Transverse colon (tissue), 3 donors: ENCODE measurements at regions not wholly inside any gene's neighbourhood (a gene's known extent, or its start where the extent isn't known, plus 50 kb on each side); places are given as distances from the start of the nearest gene placed in this dataset.

Experiments
- CTCF ChIP-seq, 5 experiments: fragments of 200-600 bp in 3 of 5; fragments of 450-650 bp in 2 of 5; sonication (generic) in 3 of 5; IDR thresholded peaks; 1 replicate in 2 of 5; 2 replicates in 3 of 5; pipeline ENCODE4 v1.5.1; 2016 to 2017; ENCODE audit warnings: antibody characterized with exemption in 5 of 5, inconsistent platforms in 3 of 5, mild to moderate bottlenecking in 2 of 5, moderate library complexity in 1 of 5
- EP300 ChIP-seq: sonication (generic); formaldehyde crosslinking; IDR thresholded peaks from one replicate; pipeline ENCODE4 v1.6.1; 2017; ENCODE audit warnings: antibody characterized with exemption, low read depth
- POLR2A ChIP-seq: fragments of 450-650 bp; IDR thresholded peaks from one replicate; pipeline ENCODE4 v1.6.1; 2016; ENCODE audit warnings: antibody characterized with exemption, mild to moderate bottlenecking, moderate library complexity

DNA sequence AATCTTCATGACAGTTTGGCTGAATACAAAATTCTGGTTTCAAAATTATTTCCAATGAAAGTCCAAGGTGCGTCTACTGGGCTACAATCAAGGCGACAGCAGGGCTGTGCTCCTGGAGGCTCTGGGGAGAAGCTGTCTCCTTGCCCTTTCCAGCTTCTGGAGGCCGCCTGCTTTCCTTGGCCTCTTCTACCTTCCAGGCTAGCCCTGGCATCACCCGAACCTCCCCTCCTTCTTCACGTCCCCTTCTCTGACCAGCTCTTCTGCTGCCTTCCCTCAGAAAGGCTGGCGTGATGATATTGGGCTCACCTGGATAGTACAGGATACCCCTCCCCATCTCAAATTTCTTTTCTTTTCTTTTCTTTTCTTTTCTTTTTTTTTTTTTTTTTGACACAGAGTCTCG, 115.5 kb downstream of the KCNF1 start:
- TF ChIP-seq EP300 (no peak), CTCF (IDR thresholded peaks at IDR 0.05) (no peak), POLR2A (no peak)
